ENCODE measurements at regions not wholly inside any gene's neighbourhood (a gene's known extent, or its start where the extent isn't known, plus 50 kb on each side); places are given as distances from the start of the nearest gene placed in this dataset.

DNA sequence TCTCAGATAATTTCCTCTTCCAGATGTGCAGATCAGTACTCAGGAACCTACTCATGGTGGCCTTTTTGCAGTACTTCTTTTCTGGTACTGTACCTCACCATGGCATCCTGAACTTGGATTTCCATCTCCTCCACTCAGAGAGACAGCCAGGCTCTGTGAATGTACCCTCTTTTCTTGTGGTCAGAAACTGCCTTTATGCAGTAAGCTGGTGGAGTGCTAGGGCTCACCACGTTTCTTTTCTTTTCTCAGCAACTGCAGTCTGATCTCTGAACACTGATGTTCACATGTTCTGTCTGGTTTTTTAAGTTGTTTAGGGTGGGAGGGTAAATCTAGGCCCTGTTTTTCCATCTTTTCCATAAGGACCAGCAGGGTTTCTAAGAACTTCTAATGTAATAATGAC is 99.8 kb upstream of the NRXN3 start:
- TF ChIP-seq CTCF (conservative IDR thresholded peaks at IDR 0.05; ENCODE audit: low read length) (no peak), EZH2phosphoT487 (IDR thresholded peaks at IDR 0.05; ENCODE audit: borderline replicate concordance) (no peak)

Measured in Loucy (cell line).